GM12878 (cell line): ENCODE measurements at regions not wholly inside any gene's neighbourhood (a gene's known extent, or its start where the extent isn't known, plus 50 kb on each side); places are given as distances from the start of the nearest gene placed in this dataset.

ENCODE experiments used
- ATAC-seq: fragments of 200-7000 bp; cut with Tn5 transposase; 3 replicates; pipeline ENCODE4 v1.9.1; 2020; ENCODE audit warnings: mild to moderate bottlenecking, moderate library complexity
- BruUV-seq: library from RNA; stranded (reverse); fragments of 400-500 nt; replicated peaks from 2 replicates; lab custom pipeline; 2021; lab: Mats Ljungman, UMichigan
- CTCF ChIA-PET: fragments of 300-600 bp; sonication (Branson Sonifier 250); formaldehyde crosslinking; extraction: SDS; loops from one replicate; lab custom pipeline; 2021; ENCODE audit warnings: inconsistent platforms; lab: Yijun Ruan, JAX
- POLR2A ChIA-PET: fragments of 350-600 bp; formaldehyde crosslinking; extraction: SDS; loops from one replicate; lab custom pipeline; 2021; ENCODE audit warnings: inconsistent platforms; lab: Charles Lee
- RAD21 ChIA-PET: fragments of 300-600 bp; sonication (Branson Sonifier 250); formaldehyde crosslinking; loops from one replicate; lab custom pipeline; 2023; ENCODE audit warnings: antibody characterized with exemption; ENCODE audit not compliant: unreplicated experiment; lab: Charles Lee
- SMC1A ChIA-PET: fragments of 300-600 bp; sonication (Branson Sonifier 250); formaldehyde crosslinking; loops from one replicate; lab custom pipeline; 2023; ENCODE audit not compliant: unreplicated experiment, uncharacterized antibody; lab: Charles Lee
- DNase-seq: peaks from one replicate; pipeline ENCODE4 v3.0.0-alpha.2; 2011; ENCODE audit warnings: low read depth, low spot score
- FAIRE-seq: peaks from 3 replicates; lab custom pipeline; 2011; peaks lifted over from hg19 to GRCh38; lab: Jason Lieb, UNC
- H2AFZ ChIP-seq: 2 replicates; pipeline ENCODE4 v1.6.0; 2011; ENCODE audit warnings: low read depth, low read length, control low read depth; ENCODE audit not compliant: control insufficient read depth
- H3K27ac ChIP-seq: 2 replicates; pipeline ENCODE4 v1.5.1; 2011; ENCODE audit warnings: control low read depth; ENCODE audit not compliant: control insufficient read depth, insufficient read depth
- H3K27me3 ChIP-seq, 2 experiments: replicated peaks in 1 of 2; 2 replicates each; pipeline versions ENCODE4 v1.6.0 to v1.6.1; 2011; ENCODE audit warnings: low read length in 1 of 2; ENCODE audit not compliant: control insufficient read depth in 2 of 2, insufficient read depth in 2 of 2
- H3K36me3 ChIP-seq, 2 experiments: 2 replicates each; pipeline ENCODE4 v1.5.1; 2011; ENCODE audit warnings: low read length in 1 of 2; ENCODE audit not compliant: control insufficient read depth in 2 of 2, insufficient read depth in 2 of 2
- H3K4me1 ChIP-seq: 2 replicates; pipeline ENCODE4 v1.6.1; 2011; ENCODE audit warnings: mild to moderate bottlenecking, low read length, moderate library complexity, mixed read lengths; ENCODE audit not compliant: control insufficient read depth, insufficient read depth
- H3K4me2 ChIP-seq: 2 replicates; pipeline ENCODE4 v1.6.0; 2011; ENCODE audit warnings: control low read depth; ENCODE audit not compliant: control insufficient read depth, insufficient read depth
- H3K4me3 ChIP-seq: fragments of 200-600 bp; sonication (generic); 2 replicates; pipeline ENCODE4 v1.5.1; 2016
- H3K79me2 ChIP-seq: 2 replicates; pipeline ENCODE4 v1.6.0; 2011; ENCODE audit warnings: low read length; ENCODE audit not compliant: control insufficient read depth, insufficient read depth
- H3K9ac ChIP-seq: 2 replicates; pipeline ENCODE4 v1.8.0; 2011; ENCODE audit warnings: low read length, control low read depth, mixed read lengths; ENCODE audit not compliant: control insufficient read depth, insufficient read depth
- H3K9me3 ChIP-seq: replicated peaks from 3 replicates; pipeline ENCODE4 v1.5.1; 2011; ENCODE audit warnings: mild to moderate bottlenecking, low read length; ENCODE audit not compliant: control insufficient read depth, insufficient read depth
- H4K20me1 ChIP-seq: 2 replicates; pipeline ENCODE4 v1.6.0; 2011; ENCODE audit not compliant: control insufficient read depth, insufficient read depth
- ATF7 ChIP-seq: fragments of 450-650 bp; IDR thresholded peaks from 2 replicates; pipeline ENCODE4 v1.6.1; 2016; ENCODE audit warnings: low read depth, mild to moderate bottlenecking
- BMI1 ChIP-seq: fragments of 450-650 bp; IDR thresholded peaks from 2 replicates; pipeline ENCODE4 v1.6.1; 2016; ENCODE audit warnings: mild to moderate bottlenecking, moderate library complexity, borderline replicate concordance
- MTA2 ChIP-seq: fragments of 450-650 bp; IDR thresholded peaks from 2 replicates; pipeline ENCODE4 v1.6.1; 2016; ENCODE audit warnings: low read depth, mild to moderate bottlenecking, moderate library complexity
- MYB ChIP-seq: fragments of 150-350 bp; IDR thresholded peaks from 2 replicates; pipeline ENCODE4 v1.6.1; 2014; ENCODE audit warnings: mild to moderate bottlenecking, low read depth, low read length, borderline replicate concordance
- PAX5 ChIP-seq: IDR thresholded peaks from 2 replicates; pipeline ENCODE4 v1.6.1; 2011; ENCODE audit warnings: low read depth, low read length, borderline replicate concordance
- RB1 ChIP-seq: fragments of 450-650 bp; formaldehyde crosslinking; IDR thresholded peaks from 2 replicates; pipeline ENCODE4 v1.6.1; 2017; ENCODE audit warnings: mild to moderate bottlenecking, borderline replicate concordance
- RUNX3 ChIP-seq: IDR thresholded peaks from 2 replicates; pipeline ENCODE4 v1.6.1; 2012; ENCODE audit warnings: low read length, inconsistent platforms
- SPI1 ChIP-seq: IDR thresholded peaks from 2 replicates; pipeline ENCODE4 v1.6.1; 2011; ENCODE audit warnings: low read depth, mild to moderate bottlenecking, low read length, moderate library complexity, borderline replicate concordance; ENCODE audit not compliant: insufficient read depth
- YBX1 ChIP-seq: fragments of 450-650 bp; IDR thresholded peaks from 2 replicates; pipeline ENCODE4 v1.6.1; 2016; ENCODE audit warnings: antibody characterized with exemption
- WGBS: methylation state at CpG from one replicate; pipeline ENCODE4 v1.1.6; 2016; ENCODE audit warnings: low lambda C conversion rate; ENCODE audit not compliant: insufficient replicate concordance, insufficient coverage; ENCODE audit errors: missing lambda C conversion rate; 5-methylcytosine and 5-hydroxymethylcytosine counted together
- in situ Hi-C: fragments of 300-500 bp; cut with MboI; formaldehyde crosslinking; loops from 9 replicates; pipeline ENCODE4 v1.14.3; 2018; ENCODE audit warnings: mixed read lengths
- intact Hi-C: fragments of 100-400 bp; cut with micrococcal nuclease; formaldehyde crosslinking; loops from one replicate; pipeline ENCODE4 v1.14.2; 2022; ENCODE audit not compliant: unreplicated experiment
- TF ChIP-seq, protein P1 (sequence below): IDR thresholded peaks from 2 replicates; pipeline ENCODE4 v1.6.1; 2012; ENCODE audit warnings: low read length, inconsistent platforms
- TF ChIP-seq, protein P2 (sequence below): fragments of 450-650 bp; IDR thresholded peaks from 2 replicates; pipeline ENCODE4 v1.6.1; 2017; ENCODE audit warnings: mild to moderate bottlenecking, moderate library complexity

DNA sequence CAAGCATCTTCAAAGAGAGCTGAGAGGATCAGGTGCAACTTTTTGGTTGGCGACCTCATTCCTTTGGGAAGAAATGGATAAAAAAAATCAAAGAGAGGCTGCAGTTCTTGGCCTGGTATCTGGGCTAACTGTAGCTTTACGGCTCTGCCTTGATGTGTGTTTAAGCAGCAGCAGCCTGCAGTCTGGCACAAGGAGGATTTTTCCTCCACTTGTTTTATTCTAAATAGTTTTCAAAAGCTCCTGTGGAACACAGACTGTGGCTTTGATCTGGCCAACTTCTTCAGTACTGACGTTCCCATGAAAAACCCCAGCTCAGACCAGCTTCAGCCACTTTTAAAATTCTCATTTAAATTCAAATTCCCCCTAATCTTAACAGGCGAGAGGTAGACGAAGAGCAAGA is 137.3 kb downstream of the HDGFL1 start:
- H3K4me3 ChIP-seq: no peak overlapping the region
- FAIRE-seq: no peak
- no peak overlapping the region for H3K9ac ChIP-seq
- H3K27me3 ChIP-seq: no peaks in the 10 kb centered on the region
- H3K27ac ChIP-seq: no peak overlapping the region
- no peaks in the 10 kb centered on the region for H3K79me2 ChIP-seq
- SMC1A ChIA-PET: interaction anchor here (0.5 to 1.5 kb wide), 3 partner anchors 12 to 236 kb away, joined by 3 read pairs; no protein-coding TSS in a partner anchor
- BruUV-seq: no TSS peak
- DNase-seq: no peak
- in situ Hi-C loops: no loop called here
- H3K9me3 ChIP-seq: no peaks in the 10 kb centered on the region
- intact Hi-C loops: no loop called here
- CTCF ChIA-PET: no interaction called here
- RAD21 ChIA-PET: no interaction called here
- TF ChIP-seq MYB (no peak), BMI1 (no peak), RB1 (no peak), PAX5 (no peak), ATF7 (no peak), YBX1 (no peak), SPI1 (no peak), RUNX3 (no peak), MTA2 (no peak)
- TF ChIP-seq, protein P1, sequence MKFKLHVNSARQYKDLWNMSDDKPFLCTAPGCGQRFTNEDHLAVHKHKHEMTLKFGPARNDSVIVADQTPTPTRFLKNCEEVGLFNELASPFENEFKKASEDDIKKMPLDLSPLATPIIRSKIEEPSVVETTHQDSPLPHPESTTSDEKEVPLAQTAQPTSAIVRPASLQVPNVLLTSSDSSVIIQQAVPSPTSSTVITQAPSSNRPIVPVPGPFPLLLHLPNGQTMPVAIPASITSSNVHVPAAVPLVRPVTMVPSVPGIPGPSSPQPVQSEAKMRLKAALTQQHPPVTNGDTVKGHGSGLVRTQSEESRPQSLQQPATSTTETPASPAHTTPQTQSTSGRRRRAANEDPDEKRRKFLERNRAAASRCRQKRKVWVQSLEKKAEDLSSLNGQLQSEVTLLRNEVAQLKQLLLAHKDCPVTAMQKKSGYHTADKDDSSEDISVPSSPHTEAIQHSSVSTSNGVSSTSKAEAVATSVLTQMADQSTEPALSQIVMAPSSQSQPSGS: no peak
- TF ChIP-seq, protein P2, sequence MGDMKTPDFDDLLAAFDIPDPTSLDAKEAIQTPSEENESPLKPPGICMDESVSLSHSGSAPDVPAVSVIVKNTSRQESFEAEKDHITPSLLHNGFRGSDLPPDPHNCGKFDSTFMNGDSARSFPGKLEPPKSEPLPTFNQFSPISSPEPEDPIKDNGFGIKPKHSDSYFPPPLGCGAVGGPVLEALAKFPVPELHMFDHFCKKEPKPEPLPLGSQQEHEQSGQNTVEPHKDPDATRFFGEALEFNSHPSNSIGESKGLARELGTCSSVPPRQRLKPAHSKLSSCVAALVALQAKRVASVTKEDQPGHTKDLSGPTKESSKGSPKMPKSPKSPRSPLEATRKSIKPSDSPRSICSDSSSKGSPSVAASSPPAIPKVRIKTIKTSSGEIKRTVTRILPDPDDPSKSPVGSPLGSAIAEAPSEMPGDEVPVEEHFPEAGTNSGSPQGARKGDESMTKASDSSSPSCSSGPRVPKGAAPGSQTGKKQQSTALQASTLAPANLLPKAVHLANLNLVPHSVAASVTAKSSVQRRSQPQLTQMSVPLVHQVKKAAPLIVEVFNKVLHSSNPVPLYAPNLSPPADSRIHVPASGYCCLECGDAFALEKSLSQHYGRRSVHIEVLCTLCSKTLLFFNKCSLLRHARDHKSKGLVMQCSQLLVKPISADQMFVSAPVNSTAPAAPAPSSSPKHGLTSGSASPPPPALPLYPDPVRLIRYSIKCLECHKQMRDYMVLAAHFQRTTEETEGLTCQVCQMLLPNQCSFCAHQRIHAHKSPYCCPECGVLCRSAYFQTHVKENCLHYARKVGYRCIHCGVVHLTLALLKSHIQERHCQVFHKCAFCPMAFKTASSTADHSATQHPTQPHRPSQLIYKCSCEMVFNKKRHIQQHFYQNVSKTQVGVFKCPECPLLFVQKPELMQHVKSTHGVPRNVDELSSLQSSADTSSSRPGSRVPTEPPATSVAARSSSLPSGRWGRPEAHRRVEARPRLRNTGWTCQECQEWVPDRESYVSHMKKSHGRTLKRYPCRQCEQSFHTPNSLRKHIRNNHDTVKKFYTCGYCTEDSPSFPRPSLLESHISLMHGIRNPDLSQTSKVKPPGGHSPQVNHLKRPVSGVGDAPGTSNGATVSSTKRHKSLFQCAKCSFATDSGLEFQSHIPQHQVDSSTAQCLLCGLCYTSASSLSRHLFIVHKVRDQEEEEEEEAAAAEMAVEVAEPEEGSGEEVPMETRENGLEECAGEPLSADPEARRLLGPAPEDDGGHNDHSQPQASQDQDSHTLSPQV: no peak
- no peak for ATAC-seq
- POLR2A ChIA-PET: no interaction called here
- no peak overlapping the region for H3K4me2 ChIP-seq
- WGBS: 8% methylated on average over 5 of the region's 5 CpGs
- no peaks in the 10 kb centered on the region for H4K20me1 ChIP-seq
- H3K4me1 ChIP-seq: no peaks in the 10 kb centered on the region
- H2AFZ ChIP-seq: no peak overlapping the region; the same call in 1 of the 2 replicates
- no peaks in the 10 kb centered on the region for H3K36me3 ChIP-seq
